ENCODE measurements at regions not wholly inside any gene's neighbourhood (a gene's known extent, or its start where the extent isn't known, plus 50 kb on each side); places are given as distances from the start of the nearest gene placed in this dataset.

DNA sequence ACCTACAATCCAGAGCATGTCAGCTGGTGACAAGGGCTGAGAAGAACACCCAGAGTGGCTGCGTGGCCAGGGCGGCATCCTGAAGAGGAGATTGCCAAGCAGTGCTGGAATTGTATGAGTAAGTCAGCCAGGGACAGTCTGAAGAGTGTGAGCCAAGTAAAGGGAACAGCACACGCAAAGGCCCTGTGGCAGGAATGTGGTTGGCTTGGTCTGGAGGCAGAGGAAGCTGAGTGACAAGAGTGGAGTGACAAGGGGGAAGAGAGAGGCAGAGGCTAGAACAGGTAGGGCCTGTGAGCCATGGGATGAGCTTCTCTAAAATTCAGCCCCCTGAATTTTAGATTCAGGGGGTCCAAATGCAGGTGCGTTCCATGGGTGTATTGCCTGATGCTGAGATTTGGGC is 53.7 kb upstream of the UQCRFS1 start:
- TF ChIP-seq, protein P1, sequence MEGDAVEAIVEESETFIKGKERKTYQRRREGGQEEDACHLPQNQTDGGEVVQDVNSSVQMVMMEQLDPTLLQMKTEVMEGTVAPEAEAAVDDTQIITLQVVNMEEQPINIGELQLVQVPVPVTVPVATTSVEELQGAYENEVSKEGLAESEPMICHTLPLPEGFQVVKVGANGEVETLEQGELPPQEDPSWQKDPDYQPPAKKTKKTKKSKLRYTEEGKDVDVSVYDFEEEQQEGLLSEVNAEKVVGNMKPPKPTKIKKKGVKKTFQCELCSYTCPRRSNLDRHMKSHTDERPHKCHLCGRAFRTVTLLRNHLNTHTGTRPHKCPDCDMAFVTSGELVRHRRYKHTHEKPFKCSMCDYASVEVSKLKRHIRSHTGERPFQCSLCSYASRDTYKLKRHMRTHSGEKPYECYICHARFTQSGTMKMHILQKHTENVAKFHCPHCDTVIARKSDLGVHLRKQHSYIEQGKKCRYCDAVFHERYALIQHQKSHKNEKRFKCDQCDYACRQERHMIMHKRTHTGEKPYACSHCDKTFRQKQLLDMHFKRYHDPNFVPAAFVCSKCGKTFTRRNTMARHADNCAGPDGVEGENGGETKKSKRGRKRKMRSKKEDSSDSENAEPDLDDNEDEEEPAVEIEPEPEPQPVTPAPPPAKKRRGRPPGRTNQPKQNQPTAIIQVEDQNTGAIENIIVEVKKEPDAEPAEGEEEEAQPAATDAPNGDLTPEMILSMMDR (IDR thresholded peaks at IDR 0.05) = no peak
- no peak for TF ChIP-seq POLR2AphosphoS5 (IDR thresholded peaks at IDR 0.05)
- no peak for TF ChIP-seq EP300 (IDR thresholded peaks at IDR 0.05)
- no peak for TF ChIP-seq POLR2A (IDR thresholded peaks at IDR 0.05)
- 72 to 84% methylated on average over 4 of the region's 4 CpGs for WGBS, 2 donors
- H3K36me3 ChIP-seq = no peaks in the 10 kb centered on the region
- peaks cover 0 to 46% (median 0%) of the 10 kb centered on the region in 3 donors for H3K27me3 ChIP-seq
- H3K27ac ChIP-seq = no peak overlapping the region
- H3K4me3 ChIP-seq = no peak overlapping the region
- H3K9me3 ChIP-seq = no peaks in the 10 kb centered on the region
- no peaks in the 10 kb centered on the region for H3K4me1 ChIP-seq
- intact Hi-C loops (cut with DNase I) = no loop called here
- no peak for DNase-seq

- WGBS, 2 donors = 78 to 81% methylated on average over 8 of the region's 8 CpGs
- no peak overlapping the region for H3K27ac ChIP-seq
- TF ChIP-seq, protein P1 (IDR thresholded peaks at IDR 0.05) = no peak
- TF ChIP-seq EP300 (IDR thresholded peaks at IDR 0.05) = no peak
- no peak for TF ChIP-seq POLR2AphosphoS5 (IDR thresholded peaks at IDR 0.05)
- TF ChIP-seq POLR2A (IDR thresholded peaks at IDR 0.05) = no peak
- no peaks in the 10 kb centered on the region for H3K36me3 ChIP-seq
- no peaks in the 10 kb centered on the region for H3K4me1 ChIP-seq
- H3K4me3 ChIP-seq = no peak overlapping the region
- no peak for DNase-seq
- intact Hi-C loops (cut with DNase I) = no loop called here
- no peaks in the 10 kb centered on the region for H3K9me3 ChIP-seq
- H3K27me3 ChIP-seq = peaks cover 0 to 46% (median 0%) of the 10 kb centered on the region in 3 donors
Observed at GRCh38 chr19:29267701-29268100, 54.8 kb upstream of the UQCRFS1 start.

DNA sequence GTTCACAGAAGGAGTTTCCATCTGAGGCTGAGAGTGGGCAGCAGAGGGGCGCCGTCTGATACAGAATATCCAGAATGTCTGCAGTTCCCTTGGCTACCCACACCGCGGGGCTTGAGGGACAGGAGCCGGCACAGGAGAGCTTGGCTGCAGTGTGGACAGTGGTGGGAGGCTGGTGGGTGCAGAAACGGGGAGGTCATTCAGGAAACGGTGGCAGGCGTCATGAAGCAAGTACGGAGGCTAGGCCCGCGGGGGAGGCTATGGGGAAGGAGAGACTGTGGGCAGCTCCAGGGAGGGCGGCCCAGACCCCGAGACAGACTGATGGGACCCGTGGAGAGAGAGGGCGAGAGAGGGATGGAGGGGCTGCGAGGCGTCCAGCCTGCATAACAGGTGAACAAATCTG is 55.2 kb upstream of the UQCRFS1 start:
- H3K4me3 ChIP-seq = no peak overlapping the region
- 87 to 88% methylated on average over 17 of the region's 17 CpGs for WGBS, 2 donors
- peaks cover 0 to 46% (median 0%) of the 10 kb centered on the region in 3 donors for H3K27me3 ChIP-seq

DNA sequence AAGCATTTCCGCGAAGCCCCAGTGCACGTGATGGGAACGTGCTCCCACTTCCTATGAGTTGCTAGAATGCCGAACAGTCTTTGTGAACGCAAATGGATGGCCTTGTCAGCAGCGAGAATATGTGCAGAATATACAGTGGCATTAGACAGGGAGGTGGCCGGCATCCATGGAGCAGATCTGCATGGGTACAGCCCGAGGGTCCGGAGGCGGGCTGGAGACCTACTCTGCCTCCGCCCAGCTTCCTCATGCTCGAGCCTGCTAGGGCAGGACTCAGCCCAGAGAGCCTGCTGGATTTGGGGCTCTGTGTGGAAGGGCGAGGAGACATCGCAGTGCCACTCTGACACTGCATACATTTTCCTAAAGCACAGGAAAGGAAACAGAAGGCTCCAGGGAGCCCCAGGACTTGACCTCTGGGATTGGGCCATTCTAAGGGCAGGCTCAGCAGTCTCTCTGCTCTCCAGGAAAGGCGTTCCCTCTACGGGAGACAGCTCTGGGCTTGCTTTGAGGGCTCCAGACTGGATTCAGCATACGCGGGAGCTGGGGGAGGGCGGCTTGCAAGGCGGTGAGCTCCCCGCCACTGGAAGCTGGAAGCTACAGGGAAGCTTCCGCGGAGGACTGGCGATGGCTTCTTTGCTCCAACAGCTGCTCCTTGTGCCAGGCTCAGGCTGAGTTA is 55.9 kb upstream of the UQCRFS1 start:
- no peaks in the 10 kb centered on the region for H3K4me1 ChIP-seq
- WGBS, 2 donors = 56 to 66% methylated on average over 25 of the region's 25 CpGs
- no peaks in the 10 kb centered on the region for H3K36me3 ChIP-seq
- peaks cover 0 to 50% (median 0%) of the 10 kb centered on the region in 3 donors for H3K27me3 ChIP-seq
- no peak overlapping the region for H3K4me3 ChIP-seq
- no peak overlapping the region for H3K27ac ChIP-seq
- intact Hi-C loops (cut with DNase I) = no loop called here
- no peaks in the 10 kb centered on the region for H3K9me3 ChIP-seq
- DNase-seq = no peak
- TF ChIP-seq EP300 (IDR thresholded peaks at IDR 0.05) (no peak), POLR2AphosphoS5 (IDR thresholded peaks at IDR 0.05) (no peak), POLR2A (IDR thresholded peaks at IDR 0.05) (no peak)
- TF ChIP-seq, protein P1 (IDR thresholded peaks at IDR 0.05) = no peak

More for the DNA sequence above, 55.2 kb upstream of the UQCRFS1 start:
- intact Hi-C loops (cut with DNase I) = no loop called here
- no peak for TF ChIP-seq POLR2A (IDR thresholded peaks at IDR 0.05)
- TF ChIP-seq EP300 (IDR thresholded peaks at IDR 0.05) = no peak
- TF ChIP-seq, protein P1 (IDR thresholded peaks at IDR 0.05) = no peak
- TF ChIP-seq POLR2AphosphoS5 (IDR thresholded peaks at IDR 0.05) = no peak
- Histone ChIP-seq H3K4me1 (no peaks in the 10 kb centered on the region), H3K27ac (no peak overlapping the region), H3K36me3 (no peaks in the 10 kb centered on the region), H3K9me3 (no peaks in the 10 kb centered on the region)
- DNase-seq = no peak

DNA sequence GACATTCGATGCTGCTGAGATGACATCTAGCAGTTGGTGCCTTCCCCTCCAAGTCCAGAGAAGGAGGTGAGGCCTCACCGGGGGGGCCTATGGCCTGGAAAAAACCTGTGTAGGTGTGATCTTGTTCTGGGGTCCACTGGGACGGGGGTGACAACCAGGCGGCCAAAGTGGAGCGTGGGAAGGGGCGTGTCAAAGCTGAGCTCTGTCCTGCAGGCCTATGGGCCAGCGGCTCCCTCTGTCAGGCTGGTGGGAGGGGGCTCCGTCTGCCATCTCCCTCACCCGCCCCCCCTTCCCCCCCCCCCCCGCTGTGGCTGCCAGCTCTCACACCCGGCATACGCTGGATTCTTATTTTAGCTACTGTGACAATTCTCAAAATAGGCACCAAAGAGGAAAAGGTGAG is 56.7 kb upstream of the UQCRFS1 start:
- Histone ChIP-seq H3K9me3 (no peaks in the 10 kb centered on the region), H3K4me3 (no peak overlapping the region), H3K27ac (no peak overlapping the region), H3K4me1 (no peaks in the 10 kb centered on the region), H3K36me3 (no peaks in the 10 kb centered on the region), H3K27me3 (peaks cover 0 to 50% (median 0%) of the 10 kb centered on the region in 3 donors)
- no peak for TF ChIP-seq POLR2A (IDR thresholded peaks at IDR 0.05)
- TF ChIP-seq POLR2AphosphoS5 (IDR thresholded peaks at IDR 0.05) = no peak
- TF ChIP-seq EP300 (IDR thresholded peaks at IDR 0.05) = no peak
- TF ChIP-seq, protein P1 (IDR thresholded peaks at IDR 0.05) = no peak
- 59% methylated on average over 11 of the region's 12 CpGs for WGBS, 2 donors
- intact Hi-C loops (cut with DNase I) = no loop called here
- DNase-seq = peak; percentile 56
